Trophoblast cell (in vitro differentiated cells and primary cell): ENCODE measurements at regions not wholly inside any gene's neighbourhood (a gene's known extent, or its start where the extent isn't known, plus 50 kb on each side); places are given as distances from the start of the nearest gene placed in this dataset.
"Not testable (repeated sequence)": the region's sequence is repeated elsewhere in the genome, so short reads cannot be mapped to it uniquely, and the experiment has no call there.

Experiments used
- DNase-seq, 2 donors: peaks; one replicate each; pipeline ENCODE4 v3.0.0-alpha.2; 2016
- H2AFZ ChIP-seq: 2 replicates; pipeline ENCODE4 v1.6.1; 2013; ENCODE audit warnings: low read length, moderate library complexity, mild to moderate bottlenecking; ENCODE audit not compliant: insufficient read depth, poor library complexity
- H2AK5ac ChIP-seq: 2 replicates; pipeline ENCODE4 v1.6.1; 2013; ENCODE audit warnings: mild to moderate bottlenecking, low read length
- H2BK120ac ChIP-seq: 2 replicates; pipeline ENCODE4 v1.6.1; 2013; ENCODE audit warnings: low read length, mild to moderate bottlenecking, moderate library complexity; ENCODE audit not compliant: insufficient read depth, poor library complexity
- H2BK12ac ChIP-seq: 2 replicates; pipeline ENCODE4 v1.6.1; 2013; ENCODE audit warnings: mild to moderate bottlenecking, low read length, moderate library complexity
- H2BK5ac ChIP-seq: 2 replicates; pipeline ENCODE4 v1.6.1; 2013; ENCODE audit warnings: low read length, low read depth, moderate library complexity, mild to moderate bottlenecking; ENCODE audit not compliant: poor library complexity
- H3K14ac ChIP-seq: 2 replicates; pipeline ENCODE4 v1.6.1; 2013; ENCODE audit warnings: mild to moderate bottlenecking, low read length
- H3K18ac ChIP-seq: 2 replicates; pipeline ENCODE4 v1.6.1; 2013; ENCODE audit warnings: mild to moderate bottlenecking, low read length
- H3K23ac ChIP-seq: 2 replicates; pipeline ENCODE4 v1.6.1; 2013; ENCODE audit warnings: low read length
- H3K27ac ChIP-seq: 2 replicates; pipeline ENCODE4 v1.5.1; 2013; ENCODE audit warnings: low read depth, mild to moderate bottlenecking, inconsistent platforms, low read length, moderate library complexity
- H3K27me3 ChIP-seq: 2 replicates; pipeline ENCODE4 v1.6.1; 2013; ENCODE audit warnings: inconsistent platforms, mild to moderate bottlenecking, low read length, moderate library complexity; ENCODE audit not compliant: insufficient read depth
- H3K36me3 ChIP-seq, 2 experiments: 1 replicate in 1 of 2; 2 replicates in 1 of 2; pipeline ENCODE4 v1.6.1; 2013; ENCODE audit warnings: low read length in 2 of 2, mild to moderate bottlenecking in 2 of 2, moderate library complexity in 1 of 2; ENCODE audit not compliant: insufficient read depth in 2 of 2, control insufficient read depth in 1 of 2
- H3K4ac ChIP-seq: 2 replicates; pipeline ENCODE4 v1.6.1; 2013; ENCODE audit warnings: low read depth, mild to moderate bottlenecking, low read length, moderate library complexity
- H3K4me1 ChIP-seq, 2 experiments: 1 replicate in 1 of 2; 2 replicates in 1 of 2; pipeline ENCODE4 v1.6.1; 2013; ENCODE audit warnings: low read length in 2 of 2, mild to moderate bottlenecking in 2 of 2, moderate library complexity in 1 of 2; ENCODE audit not compliant: insufficient read depth in 2 of 2, control insufficient read depth in 1 of 2
- H3K4me2 ChIP-seq: 2 replicates; pipeline ENCODE4 v1.6.1; 2013; ENCODE audit warnings: inconsistent platforms, mild to moderate bottlenecking, low read length, moderate library complexity
- H3K4me3 ChIP-seq: 2 replicates; pipeline ENCODE4 v1.5.1; 2013; ENCODE audit warnings: mild to moderate bottlenecking, low read depth, low read length, inconsistent platforms
- H3K79me1 ChIP-seq: one replicate; pipeline ENCODE4 v1.6.1; 2013; ENCODE audit warnings: low read length
- H3K79me2 ChIP-seq: 2 replicates; pipeline ENCODE4 v1.6.1; 2013; ENCODE audit warnings: low read length, mild to moderate bottlenecking; ENCODE audit not compliant: control insufficient read depth, insufficient read depth, poor library complexity
- H3K9ac ChIP-seq: 2 replicates; pipeline ENCODE4 v1.6.1; 2013; ENCODE audit warnings: mild to moderate bottlenecking, low read length
- H3K9me3 ChIP-seq: 2 replicates; pipeline ENCODE4 v1.6.1; 2013; ENCODE audit warnings: low read depth, mild to moderate bottlenecking, control low read depth, inconsistent platforms, low read length; ENCODE audit not compliant: insufficient read depth
- H4K12ac ChIP-seq: 2 replicates; pipeline ENCODE4 v1.6.1; 2013; ENCODE audit warnings: low read depth, mild to moderate bottlenecking, low read length, moderate library complexity
- H4K8ac ChIP-seq: 2 replicates; pipeline ENCODE4 v1.6.1; 2013; ENCODE audit warnings: low read depth, mild to moderate bottlenecking, low read length, moderate library complexity
- H4K91ac ChIP-seq: one replicate; pipeline ENCODE4 v1.6.1; 2013; ENCODE audit warnings: low read depth, mild to moderate bottlenecking, low read length, moderate library complexity
- whole genome bisulfite sequencing: extraction: QIAGEN DNeasy Blood & Tissue Kit; methylation state at CpG from one replicate; pipeline ENCODE4 v1.1.7; 2013; ENCODE audit warnings: missing lambda C conversion rate; ENCODE audit not compliant: insufficient read length, insufficient coverage; ENCODE audit errors: extremely low coverage; 5-methylcytosine and 5-hydroxymethylcytosine counted together

DNA sequence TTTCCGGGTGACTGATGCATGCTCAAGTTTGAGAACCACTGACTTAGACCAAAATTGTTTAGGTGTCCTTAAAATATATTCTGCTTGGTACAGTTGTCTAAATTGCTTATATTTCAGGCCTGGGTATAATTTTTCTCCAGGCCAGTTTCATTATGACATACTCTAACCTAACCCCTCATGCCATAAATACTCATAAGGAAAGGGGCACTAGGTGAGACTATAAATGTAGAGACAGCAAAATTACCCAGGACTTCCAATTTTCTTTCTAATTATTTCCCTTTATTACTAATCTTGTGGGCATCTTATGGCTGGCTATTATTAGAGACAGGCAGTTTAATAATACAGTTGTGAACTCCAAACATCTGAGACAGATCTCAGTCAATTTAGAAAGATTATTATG, 150.2 kb downstream of the RRAGB start:
- no peak overlapping the region for H3K27ac ChIP-seq
- no peak overlapping the region for H4K91ac ChIP-seq
- no peaks in the 10 kb centered on the region for H3K9me3 ChIP-seq
- no peak overlapping the region for H4K12ac ChIP-seq
- H2BK120ac ChIP-seq, result no peak overlapping the region
- no peaks in the 10 kb centered on the region for H3K4me1 ChIP-seq
- no peak overlapping the region for H2AFZ ChIP-seq
- WGBS, result no CpG with 5 or more reads among the region's 1 CpG
- H3K27me3 ChIP-seq, result no peaks in the 10 kb centered on the region
- no peaks in the 10 kb centered on the region for H3K79me1 ChIP-seq
- H3K23ac ChIP-seq, result no peak overlapping the region
- no peak overlapping the region for H3K14ac ChIP-seq
- H3K9ac ChIP-seq, result no peak overlapping the region
- H3K4ac ChIP-seq, result no peak overlapping the region
- no peak overlapping the region for H3K18ac ChIP-seq
- H2BK5ac ChIP-seq, result no peak overlapping the region
- no peaks in the 10 kb centered on the region for H3K79me2 ChIP-seq
- H2BK12ac ChIP-seq, result no peak overlapping the region
- no peak for DNase-seq
- H3K4me2 ChIP-seq, result no peak overlapping the region
- no peak overlapping the region for H2AK5ac ChIP-seq
- H3K4me3 ChIP-seq, result no peak overlapping the region
- no peak overlapping the region for H4K8ac ChIP-seq
- H3K36me3 ChIP-seq, result no peaks in the 10 kb centered on the region

DNA sequence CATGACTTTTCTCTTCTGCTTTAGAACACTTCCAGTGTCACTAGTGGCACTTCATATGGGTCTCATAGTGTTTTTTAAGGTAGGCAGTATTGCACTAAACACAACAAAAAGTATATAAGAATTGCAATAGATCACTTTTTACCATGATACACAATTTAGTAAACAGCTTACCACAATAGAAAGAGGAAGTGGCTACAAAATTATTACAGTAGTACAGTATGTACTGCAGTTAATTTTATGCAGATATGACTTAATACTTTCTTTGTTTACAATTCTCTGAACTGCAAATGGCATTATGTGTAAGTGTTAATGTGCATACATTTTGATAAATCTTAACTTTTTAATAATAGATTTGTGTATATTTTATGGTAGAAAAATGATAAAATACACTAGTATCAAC, 157.3 kb downstream of the RRAGB start:
- Histone ChIP-seq H2BK12ac (no peak overlapping the region), H3K14ac (no peak overlapping the region), H3K18ac (no peak overlapping the region), H3K4ac (no peak overlapping the region), H3K9ac (no peak overlapping the region), H4K12ac (no peak overlapping the region), H3K79me1 (no peaks in the 10 kb centered on the region), H3K79me2 (no peaks in the 10 kb centered on the region), H3K9me3 (no peaks in the 10 kb centered on the region), H2BK5ac (no peak overlapping the region), H3K4me2 (no peak overlapping the region), H3K4me1 (no peaks in the 10 kb centered on the region), H4K91ac (no peak overlapping the region), H3K27ac (no peak overlapping the region), H2BK120ac (no peak overlapping the region), H3K23ac (no peak overlapping the region), H2AK5ac (no peak overlapping the region), H3K27me3 (no peaks in the 10 kb centered on the region), H3K36me3 (no peaks in the 10 kb centered on the region), H4K8ac (no peak overlapping the region), H3K4me3 (no peak overlapping the region), H2AFZ (no peak overlapping the region)
- DNase-seq, result no peak

DNA sequence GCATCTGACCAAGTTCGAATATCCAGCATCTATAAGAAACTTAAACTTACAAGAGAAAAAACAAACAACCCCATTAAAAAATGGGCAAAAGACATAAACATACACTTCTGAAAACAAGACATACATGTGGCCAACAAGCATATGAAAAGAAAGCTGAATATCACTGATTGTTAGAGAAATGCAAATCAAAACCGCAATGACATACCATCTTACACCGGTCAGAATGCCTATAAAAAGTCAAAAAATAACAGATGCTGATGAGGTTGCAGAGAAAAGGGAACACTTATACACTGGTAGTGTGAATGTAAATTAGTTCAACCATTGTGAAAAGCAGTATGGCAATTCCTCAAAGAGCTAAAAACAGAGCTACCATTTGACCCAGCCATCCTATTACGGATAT, 166.0 kb downstream of the RRAGB start:
- not testable (repeated sequence) for H2BK5ac ChIP-seq, DNase-seq
- WGBS, result no CpG with 5 or more reads among the region's 4 CpGs

DNA sequence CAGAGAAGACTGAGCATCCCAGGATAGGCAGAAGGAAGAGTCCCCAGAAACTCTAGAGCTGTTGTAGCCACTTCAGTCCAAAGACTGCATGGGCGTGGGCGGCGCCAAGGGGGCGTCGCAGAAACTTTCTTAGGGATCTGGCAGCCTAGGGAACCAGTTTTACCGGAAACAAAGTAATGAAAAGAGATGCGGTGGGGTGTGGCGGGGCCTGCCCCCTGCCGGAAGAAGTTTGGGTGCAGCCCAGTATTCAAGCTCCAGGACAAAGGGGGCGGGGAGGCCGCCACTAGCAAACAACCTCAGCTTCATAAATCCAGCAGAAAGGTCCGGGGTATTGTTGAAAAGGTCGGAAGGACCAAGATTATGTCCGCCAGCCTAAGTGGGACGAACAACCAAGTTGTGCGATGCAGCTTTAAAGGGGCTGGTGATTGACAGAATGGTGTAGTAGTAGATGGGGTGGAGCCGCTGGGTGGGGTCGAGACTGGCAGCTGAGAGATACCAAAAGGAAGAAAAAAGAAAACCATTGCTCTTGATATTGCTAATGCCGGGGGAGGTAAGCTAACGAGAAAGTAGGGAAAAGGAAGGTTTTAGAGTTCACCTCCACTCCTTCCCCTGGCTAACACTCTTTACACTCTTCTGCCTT, 190.5 kb downstream of the RRAGB start:
- Histone ChIP-seq H3K36me3 (no peaks in the 10 kb centered on the region), H3K23ac (no peak overlapping the region)

More for the DNA sequence above, 166.0 kb downstream of the RRAGB start:
- not testable (repeated sequence) for H2AK5ac ChIP-seq, H3K4ac ChIP-seq, H4K91ac ChIP-seq, H3K18ac ChIP-seq, H4K12ac ChIP-seq, H3K9ac ChIP-seq, H3K14ac ChIP-seq, H3K36me3 ChIP-seq, H4K8ac ChIP-seq, H2AFZ ChIP-seq, H3K9me3 ChIP-seq, H3K4me2 ChIP-seq, H3K27ac ChIP-seq, H3K27me3 ChIP-seq, H2BK120ac ChIP-seq, H3K4me3 ChIP-seq, H3K4me1 ChIP-seq, H3K23ac ChIP-seq, H3K79me1 ChIP-seq, H2BK12ac ChIP-seq, H3K79me2 ChIP-seq

More for the DNA sequence above, 190.5 kb downstream of the RRAGB start:
- Histone ChIP-seq H4K8ac (peak overlapping the region; percentile 86), H2AFZ (no peak overlapping the region), H3K4me3 (peak overlapping the region; percentile 74), H3K79me1 (peaks cover 14% of the 10 kb centered on the region), H2AK5ac (no peak overlapping the region), H3K79me2 (peaks cover 3% of the 10 kb centered on the region), H3K14ac (peak overlapping the region; percentile 82), H3K18ac (no peak overlapping the region), H3K4me2 (peak overlapping the region; percentile 65), H3K9me3 (no peaks in the 10 kb centered on the region), H3K27me3 (no peaks in the 10 kb centered on the region), H4K91ac (peak overlapping the region; percentile 89), H2BK5ac (peak overlapping the region; percentile 69), H3K4ac (peak overlapping the region; percentile 89), H3K9ac (peak overlapping the region; percentile 70), H2BK12ac (peak overlapping the region; percentile 58), H3K27ac (peak overlapping the region; percentile 61), H4K12ac (peak overlapping the region; percentile 61), H2BK120ac (peak overlapping the region; percentile 81), H3K4me1 (peaks cover 0 to 6% of the 10 kb centered on the region in 2 experiments)
- DNase-seq, result peak; percentile 54 to 63
- WGBS, result no CpG with 5 or more reads among the region's 20 CpGs
